ENCODE measurements at regions not wholly inside any gene's neighbourhood (a gene's known extent, or its start where the extent isn't known, plus 50 kb on each side); places are given as distances from the start of the nearest gene placed in this dataset.
A peak's percentile ranks its signal among the peaks of the same experiment; 100 is the strongest.

- no peak for DNase-seq
Measured at GRCh38 chr12:98453492-98453891, 61.9 kb upstream of the TMPO start.

- peak; percentile 12 for DNase-seq
Measured at GRCh38 chr12:98456041-98456440, 59.3 kb upstream of the TMPO start.

- DNase-seq = no peak
Measured at GRCh38 chr12:98456576-98457573, 58.5 kb upstream of the TMPO start.

- no peak for DNase-seq
Measured at GRCh38 chr12:98464190-98464589, 51.2 kb upstream of the TMPO start.

- no peak for DNase-seq
Measured at GRCh38 chr12:98465505-98465904, 49.9 kb upstream of the TMPO start.

All from NCI-H1105 treated with DMSO at 0.1 percent for 48 hours (cell line).